Ovary (tissue), 7 donors: ENCODE measurements at regions not wholly inside any gene's neighbourhood (a gene's known extent, or its start where the extent isn't known, plus 50 kb on each side); places are given as distances from the start of the nearest gene placed in this dataset.

Experiments
- DNase-seq, 5 donors: peaks; one replicate each; pipeline ENCODE4 v3.0.0-alpha.2; 2019 to 2020
- H3K27ac ChIP-seq, 2 donors: fragments of 200-600 bp; one replicate each; pipeline versions ENCODE4 v1.5.1 to v1.8.0; 2019 to 2022
- H3K27me3 ChIP-seq: fragments of 200-600 bp; one replicate; pipeline ENCODE4 v1.8.0; 2022
- H3K36me3 ChIP-seq: fragments of 200-600 bp; sonication (generic); one replicate; pipeline ENCODE4 v1.5.1; 2019
- H3K4me1 ChIP-seq: one replicate; pipeline ENCODE4 v1.8.1; 2013; ENCODE audit warnings: mild to moderate bottlenecking, moderate library complexity; ENCODE audit not compliant: insufficient read depth
- H3K4me3 ChIP-seq: fragments of 200-600 bp; sonication (generic); one replicate; pipeline ENCODE4 v1.5.1; 2017
- H3K9me3 ChIP-seq, 2 donors: fragments of 200-600 bp in 1 of 2; sonication (generic) in 1 of 2; one replicate each; pipeline versions ENCODE4 v1.5.1 to v1.8.1; 2013 to 2019; ENCODE audit warnings: mild to moderate bottlenecking in 1 of 2, moderate library complexity in 1 of 2
- EP300 ChIP-seq: sonication (generic); formaldehyde crosslinking; IDR thresholded peaks from one replicate; pipeline ENCODE4 v1.6.1; 2017; ENCODE audit warnings: antibody characterized with exemption
- POLR2A ChIP-seq: fragments of 450-650 bp; IDR thresholded peaks from one replicate; pipeline ENCODE4 v1.6.1; 2017; ENCODE audit warnings: antibody characterized with exemption, mild to moderate bottlenecking, moderate library complexity
- WGBS, 3 donors: extraction: QIAGEN DNeasy Blood & Tissue Kit in 1 of 3; methylation state at CpG; one replicate each; pipeline versions ENCODE4 v1.1.5 to v1.1.7; 2013 to 2017; 5-methylcytosine and 5-hydroxymethylcytosine counted together
- intact Hi-C, 4 donors: fragments of 100-400 bp; cut with DNase I; formaldehyde crosslinking; loops; one replicate each; pipeline versions ENCODE4 v1.11.0 to v1.15.1; 2022 to 2023
- TF ChIP-seq, protein P1 (sequence below), 3 donors: fragments of 450-650 bp in 2 of 3; fragments of 200-600 bp in 1 of 3; IDR thresholded peaks; one replicate each; pipeline versions ENCODE4 v1.5.1 to v1.8.0; 2016 to 2022; ENCODE audit warnings: antibody characterized with exemption in 3 of 3, mild to moderate bottlenecking in 1 of 3
- donor health status: DM: no; HTN: no; CAD: no; lungs with moderate emphysema.
- donor health status: DM: no; HTN: no; CAD: no.
- donor health status: Bipolar disorder and iron deficiency.
- donor health status: DM: no; HTN: no; CAD: no.
- donor health status: DM: yes; HTN: yes; CAD: no.

DNA sequence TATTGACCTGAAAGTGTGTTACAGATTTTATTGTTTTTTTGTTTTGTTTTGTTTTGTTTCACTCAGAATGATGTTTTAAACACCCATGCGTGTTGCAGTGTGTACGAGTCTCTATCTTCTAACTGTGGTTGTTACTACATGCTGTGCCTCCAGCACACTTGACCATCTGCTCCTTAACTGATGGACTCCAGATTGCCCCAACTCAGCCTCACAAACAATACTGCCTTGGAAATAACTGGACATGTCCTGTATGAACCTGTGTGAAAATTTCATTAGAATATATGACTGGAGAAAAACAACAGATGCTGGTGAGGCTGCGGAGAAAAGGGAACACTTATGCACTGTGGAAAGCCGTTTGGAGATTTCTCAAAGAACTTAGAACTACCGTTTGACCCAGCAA lies 68.7 kb upstream of the HAND1 start:
- H3K4me3 ChIP-seq, result no peak overlapping the region
- no peak for DNase-seq
- TF ChIP-seq EP300 (no peak), POLR2A (no peak)
- TF ChIP-seq, protein P1, sequence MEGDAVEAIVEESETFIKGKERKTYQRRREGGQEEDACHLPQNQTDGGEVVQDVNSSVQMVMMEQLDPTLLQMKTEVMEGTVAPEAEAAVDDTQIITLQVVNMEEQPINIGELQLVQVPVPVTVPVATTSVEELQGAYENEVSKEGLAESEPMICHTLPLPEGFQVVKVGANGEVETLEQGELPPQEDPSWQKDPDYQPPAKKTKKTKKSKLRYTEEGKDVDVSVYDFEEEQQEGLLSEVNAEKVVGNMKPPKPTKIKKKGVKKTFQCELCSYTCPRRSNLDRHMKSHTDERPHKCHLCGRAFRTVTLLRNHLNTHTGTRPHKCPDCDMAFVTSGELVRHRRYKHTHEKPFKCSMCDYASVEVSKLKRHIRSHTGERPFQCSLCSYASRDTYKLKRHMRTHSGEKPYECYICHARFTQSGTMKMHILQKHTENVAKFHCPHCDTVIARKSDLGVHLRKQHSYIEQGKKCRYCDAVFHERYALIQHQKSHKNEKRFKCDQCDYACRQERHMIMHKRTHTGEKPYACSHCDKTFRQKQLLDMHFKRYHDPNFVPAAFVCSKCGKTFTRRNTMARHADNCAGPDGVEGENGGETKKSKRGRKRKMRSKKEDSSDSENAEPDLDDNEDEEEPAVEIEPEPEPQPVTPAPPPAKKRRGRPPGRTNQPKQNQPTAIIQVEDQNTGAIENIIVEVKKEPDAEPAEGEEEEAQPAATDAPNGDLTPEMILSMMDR (IDR thresholded peaks at IDR 0.05), result no peak
- H3K27ac ChIP-seq, result no peak overlapping the region
- H3K36me3 ChIP-seq, result no peaks in the 10 kb centered on the region
- no peaks in the 10 kb centered on the region for H3K4me1 ChIP-seq
- WGBS, 3 donors, result 70 to 78% (median 76%) methylated on average over 5 of the region's 5 CpGs
- intact Hi-C loops, result no loop called here
- no peaks in the 10 kb centered on the region for H3K9me3 ChIP-seq
- no peaks in the 10 kb centered on the region for H3K27me3 ChIP-seq

DNA sequence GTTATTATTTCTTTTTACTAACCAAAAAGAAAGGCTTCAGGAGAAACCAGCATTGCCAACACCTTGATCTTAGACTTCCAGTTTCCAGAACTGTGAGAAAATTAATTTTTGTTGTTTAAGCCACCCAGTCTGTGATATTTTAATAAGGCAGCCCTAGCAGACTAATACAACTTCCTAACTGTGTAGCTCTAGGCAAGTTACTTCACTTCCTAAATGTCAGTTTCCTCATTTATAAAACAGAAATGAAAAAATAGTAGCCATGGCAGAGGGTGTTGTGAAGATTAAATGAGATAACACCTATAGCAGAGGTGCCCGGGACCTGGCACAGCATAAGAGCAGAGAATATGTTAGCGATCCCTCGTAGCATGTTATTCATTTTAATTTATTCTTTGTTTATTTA lies 66.6 kb upstream of the HAND1 start:
- intact Hi-C loops, result no loop called here
- no peaks in the 10 kb centered on the region for H3K27me3 ChIP-seq

DNA sequence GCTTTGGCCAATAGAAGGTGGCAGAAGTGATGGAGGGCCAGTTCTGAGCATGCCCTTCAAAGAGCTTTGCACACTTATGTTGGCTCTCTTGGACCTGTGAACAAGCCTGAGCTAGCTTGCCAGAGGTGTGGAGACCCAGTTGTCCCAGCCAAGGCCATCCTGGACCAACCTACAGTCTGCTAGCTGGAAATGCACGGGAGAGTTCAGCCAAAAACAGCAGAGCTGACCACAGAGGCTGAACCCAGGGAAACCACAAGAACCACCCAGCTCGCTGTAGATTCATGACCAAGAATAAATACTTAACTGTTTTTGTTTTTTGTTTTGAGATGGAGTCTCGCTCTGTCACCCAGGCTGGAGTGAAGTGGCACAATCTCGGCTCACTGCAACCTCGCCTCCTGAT lies 65.4 kb upstream of the HAND1 start:
- Histone ChIP-seq H3K27me3 (no peaks in the 10 kb centered on the region), H3K27ac (no peak overlapping the region), H3K4me1 (no peaks in the 10 kb centered on the region), H3K36me3 (no peaks in the 10 kb centered on the region), H3K9me3 (no peaks in the 10 kb centered on the region), H3K4me3 (no peak overlapping the region)
- 31 to 47% (median 35%) methylated on average over 5 of the region's 5 CpGs for WGBS, 3 donors
- no peak for TF ChIP-seq POLR2A
- TF ChIP-seq EP300, result no peak
- TF ChIP-seq, protein P1 (IDR thresholded peaks at IDR 0.05), result no peak
- intact Hi-C loops, result no loop called here
- DNase-seq, result no peak

More for the DNA sequence above, 66.6 kb upstream of the HAND1 start:
- Histone ChIP-seq H3K4me3 (no peak overlapping the region), H3K9me3 (no peaks in the 10 kb centered on the region), H3K27ac (no peak overlapping the region), H3K36me3 (no peaks in the 10 kb centered on the region), H3K4me1 (no peaks in the 10 kb centered on the region)
- no peak for TF ChIP-seq EP300
- no peak for DNase-seq
- 66 to 78% (median 69%) methylated on average over 3 of the region's 3 CpGs for WGBS, 3 donors

DNA sequence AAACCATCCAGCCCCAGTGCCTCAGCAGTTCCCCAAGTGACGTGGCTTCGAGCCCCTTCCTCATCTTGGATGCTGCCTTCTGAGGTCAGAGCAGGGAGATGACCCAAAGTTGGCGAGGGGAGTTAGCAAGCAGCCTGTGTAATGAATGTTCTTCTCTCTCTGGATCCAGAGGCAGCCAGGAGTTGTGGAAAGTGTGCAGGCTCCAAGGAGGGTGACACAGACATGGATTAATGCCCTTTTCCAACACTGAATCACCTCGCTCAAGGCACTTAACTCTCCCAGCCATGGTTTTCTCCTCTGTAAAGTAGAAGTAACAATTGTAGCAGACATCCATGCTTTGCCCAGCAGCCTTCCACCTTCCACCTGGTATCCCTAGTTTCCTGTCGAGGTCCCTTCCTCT lies 64.6 kb upstream of the HAND1 start:
- H3K4me1 ChIP-seq, result no peaks in the 10 kb centered on the region
- H3K27ac ChIP-seq, result no peak overlapping the region
- no peaks in the 10 kb centered on the region for H3K36me3 ChIP-seq
- no peaks in the 10 kb centered on the region for H3K9me3 ChIP-seq
- intact Hi-C loops, result no loop called here
- no peaks in the 10 kb centered on the region for H3K27me3 ChIP-seq
- DNase-seq, result no peak
- 51 to 64% (median 55%) methylated on average over 5 of the region's 5 CpGs for WGBS, 3 donors
- TF ChIP-seq EP300 (no peak), POLR2A (no peak)
- TF ChIP-seq, protein P1 (IDR thresholded peaks at IDR 0.05), result no peak
- H3K4me3 ChIP-seq, result no peak overlapping the region

DNA sequence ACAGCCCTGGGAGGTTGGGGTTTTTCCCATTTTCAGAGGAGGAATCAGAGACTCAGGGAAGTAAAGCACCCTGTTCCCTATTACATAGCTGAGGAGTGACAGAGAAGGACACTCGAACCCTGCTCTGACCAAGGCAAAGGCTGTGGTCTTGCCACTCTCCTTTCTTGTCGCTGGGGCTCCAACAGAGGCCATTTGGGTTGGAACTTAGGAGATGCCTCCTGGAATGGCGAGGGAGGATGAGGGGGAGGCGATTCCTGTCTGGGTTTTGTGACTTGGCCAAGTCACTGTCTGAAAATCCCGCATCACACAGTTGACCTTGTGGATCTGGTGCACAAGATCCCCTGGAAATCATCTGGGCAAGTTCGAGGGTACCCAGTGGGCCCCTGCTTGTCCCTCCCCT lies 64.0 kb upstream of the HAND1 start:
- TF ChIP-seq POLR2A (no peak), EP300 (no peak)
- TF ChIP-seq, protein P1 (IDR thresholded peaks at IDR 0.05), result no peak
- Histone ChIP-seq H3K4me3 (no peak overlapping the region), H3K27ac (no peak overlapping the region), H3K4me1 (no peaks in the 10 kb centered on the region), H3K36me3 (no peaks in the 10 kb centered on the region), H3K9me3 (no peaks in the 10 kb centered on the region), H3K27me3 (no peaks in the 10 kb centered on the region)
- WGBS, 3 donors, result 39 to 52% (median 41%) methylated on average over 6 of the region's 6 CpGs
- no peak for DNase-seq
- intact Hi-C loops, result no loop called here
